ENCODE measurements at regions not wholly inside any gene's neighbourhood (a gene's known extent, or its start where the extent isn't known, plus 50 kb on each side); places are given as distances from the start of the nearest gene placed in this dataset.

DNA sequence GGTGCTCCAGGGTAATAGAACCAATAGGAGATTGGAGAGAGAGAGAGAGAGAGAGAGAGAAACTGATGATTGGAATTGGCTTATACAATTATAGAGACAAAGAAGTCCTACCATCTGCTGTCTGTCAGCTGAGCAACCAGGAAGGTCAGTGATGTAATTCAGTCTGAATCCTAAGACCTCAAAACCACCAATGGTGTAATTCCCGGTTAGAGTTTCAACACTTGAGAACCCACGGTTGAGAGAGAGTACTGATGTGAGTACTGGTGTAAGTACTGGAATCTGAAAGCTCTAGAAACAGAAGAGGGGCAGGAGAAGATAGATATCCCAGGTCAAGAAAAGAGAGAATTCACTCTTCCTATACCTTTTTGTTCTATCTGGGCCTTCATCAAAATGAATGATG lies 775.8 kb downstream of the EFNA5 start:
- Histone ChIP-seq H3K9ac (ENCODE audit: extremely low read depth, insufficient read length, low read length) (no peak overlapping the region), H3K14ac (ENCODE audit: insufficient read depth, low read length) (no peak overlapping the region), H3K4me1 (ENCODE audit: insufficient read depth, low read length) (no peaks in the 10 kb centered on the region), H2BK120ac (ENCODE audit: low read depth, low read length, poor library complexity, severe bottlenecking) (no peak overlapping the region), H4K20me1 (ENCODE audit: control insufficient read depth, insufficient read depth, insufficient read length) (no peaks in the 10 kb centered on the region), H3T11ph (ENCODE audit: low read length) (no peak overlapping the region), H4K8ac (replicated peaks; ENCODE audit: insufficient read length, low read depth, low read length) (no peak overlapping the region), H3K4ac (ENCODE audit: low read depth, low read length) (no peak overlapping the region), H3K27ac (ENCODE audit: insufficient read length, low read depth, low read length) (no peak overlapping the region), H3K79me1 (ENCODE audit: insufficient read depth, low read depth, low read length, poor library complexity, severe bottlenecking) (no peaks in the 10 kb centered on the region), H2AFZ (ENCODE audit: low read length) (no peak overlapping the region), H4K5ac (ENCODE audit: insufficient read length, low read depth, low read length) (no peak overlapping the region), H4K91ac (ENCODE audit: insufficient read length, low read depth, low read length) (no peak overlapping the region), H3K23me2 (ENCODE audit: insufficient read length, low read depth, low read length, poor library complexity, severe bottlenecking) (no peaks in the 10 kb centered on the region), H2BK5ac (ENCODE audit: insufficient read length, low read length) (no peak overlapping the region), H3K18ac (ENCODE audit: insufficient read length, low read depth, low read length) (no peak overlapping the region), H2BK20ac (ENCODE audit: low read depth, low read length, poor library complexity, severe bottlenecking) (no peak overlapping the region), H2BK15ac (ENCODE audit: low read depth, low read length) (no peak overlapping the region), H3K79me2 (ENCODE audit: insufficient read depth, low read length) (no peaks in the 10 kb centered on the region), H3K9me3 (ENCODE audit: control insufficient read depth, low read depth, low read length) (no peaks in the 10 kb centered on the region), H2AK5ac (ENCODE audit: insufficient read length, low read length) (no peak overlapping the region), H2BK12ac (ENCODE audit: insufficient read length, low read depth, low read length) (no peak overlapping the region), H3K23ac (ENCODE audit: insufficient read length, low read depth, low read length) (no peak overlapping the region), H3K56ac (ENCODE audit: insufficient read length, low read depth, low read length) (no peak overlapping the region), H3K27me3 (ENCODE audit: insufficient read depth, low read length) (no peaks in the 10 kb centered on the region), H3K4me2 (ENCODE audit: insufficient read depth, insufficient read length, low read length) (no peak overlapping the region)
- TF ChIP-seq, protein P1, sequence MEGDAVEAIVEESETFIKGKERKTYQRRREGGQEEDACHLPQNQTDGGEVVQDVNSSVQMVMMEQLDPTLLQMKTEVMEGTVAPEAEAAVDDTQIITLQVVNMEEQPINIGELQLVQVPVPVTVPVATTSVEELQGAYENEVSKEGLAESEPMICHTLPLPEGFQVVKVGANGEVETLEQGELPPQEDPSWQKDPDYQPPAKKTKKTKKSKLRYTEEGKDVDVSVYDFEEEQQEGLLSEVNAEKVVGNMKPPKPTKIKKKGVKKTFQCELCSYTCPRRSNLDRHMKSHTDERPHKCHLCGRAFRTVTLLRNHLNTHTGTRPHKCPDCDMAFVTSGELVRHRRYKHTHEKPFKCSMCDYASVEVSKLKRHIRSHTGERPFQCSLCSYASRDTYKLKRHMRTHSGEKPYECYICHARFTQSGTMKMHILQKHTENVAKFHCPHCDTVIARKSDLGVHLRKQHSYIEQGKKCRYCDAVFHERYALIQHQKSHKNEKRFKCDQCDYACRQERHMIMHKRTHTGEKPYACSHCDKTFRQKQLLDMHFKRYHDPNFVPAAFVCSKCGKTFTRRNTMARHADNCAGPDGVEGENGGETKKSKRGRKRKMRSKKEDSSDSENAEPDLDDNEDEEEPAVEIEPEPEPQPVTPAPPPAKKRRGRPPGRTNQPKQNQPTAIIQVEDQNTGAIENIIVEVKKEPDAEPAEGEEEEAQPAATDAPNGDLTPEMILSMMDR (conservative IDR thresholded peaks at IDR 0.05), result no peak
- DNase-seq, result no peak
- Mint-ChIP-seq H3K9me3 (0 out of 5 replicates have a peak, but pooled peaks cover 0 to 3% of the 10 kb centered on the region in 2 experiments), H3K4me1 (no peaks in the 10 kb centered on the region), H3K27me3 (ENCODE audit: low read depth) (no peaks in the 10 kb centered on the region), H3K36me3 (ENCODE audit: insufficient read depth in 1 of 3, low read depth in 3 of 3) (no peaks in the 10 kb centered on the region), H3K4me3 (no peak overlapping the region), H3K27ac (no peak overlapping the region)
- no CpG with 5 or more reads among the region's 2 CpGs for WGBS (ENCODE audit: extremely low coverage, insufficient read length, low lambda C conversion rate)
